Activated CD4-positive, CD25-positive, alpha-beta regulatory T cell treated with anti-CD3 and anti-CD28 coated beads, Interleukin-2, amount 50 U/mL, for 72 hours (primary cell): ENCODE measurements at regions not wholly inside any gene's neighbourhood (a gene's known extent, or its start where the extent isn't known, plus 50 kb on each side); places are given as distances from the start of the nearest gene placed in this dataset.

Experiments
- DNase-seq: peaks from one replicate; pipeline ENCODE4 v3.0.0; 2021

DNA sequence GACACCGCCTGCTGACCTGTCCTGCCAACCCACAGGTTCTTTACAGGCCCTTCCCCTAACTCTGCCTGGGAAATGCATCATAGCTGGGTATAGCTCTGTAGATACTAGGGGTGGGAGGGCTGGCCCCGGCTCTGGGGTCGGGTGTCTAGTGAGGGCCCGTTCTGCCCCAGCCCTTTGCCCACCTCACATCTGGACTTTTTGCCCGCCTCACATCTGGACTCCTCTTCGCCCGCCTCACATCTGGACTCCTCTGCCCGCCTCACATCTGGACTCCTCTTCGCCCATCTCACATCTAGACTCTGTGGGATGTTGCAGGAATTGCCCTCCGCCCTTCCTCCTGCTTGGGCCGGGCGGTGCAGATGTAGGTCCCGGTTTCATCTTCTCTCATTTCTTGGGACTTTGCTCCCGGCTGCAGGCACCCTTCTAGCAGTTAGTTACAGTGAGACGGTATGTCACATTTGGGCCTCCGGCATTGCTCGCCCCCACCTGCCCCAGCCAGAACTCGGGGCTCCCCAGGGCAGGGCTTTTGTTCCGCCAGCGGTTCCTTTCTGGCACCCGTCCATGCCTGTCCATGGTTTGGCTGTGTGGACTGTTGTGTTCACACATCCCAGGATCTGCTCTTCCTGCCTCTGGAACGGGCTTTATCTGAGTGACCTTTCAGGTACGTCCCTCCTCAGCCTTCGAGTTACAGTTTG, 1153.7 kb downstream of the BRD1 start:
- no peak for DNase-seq

DNA sequence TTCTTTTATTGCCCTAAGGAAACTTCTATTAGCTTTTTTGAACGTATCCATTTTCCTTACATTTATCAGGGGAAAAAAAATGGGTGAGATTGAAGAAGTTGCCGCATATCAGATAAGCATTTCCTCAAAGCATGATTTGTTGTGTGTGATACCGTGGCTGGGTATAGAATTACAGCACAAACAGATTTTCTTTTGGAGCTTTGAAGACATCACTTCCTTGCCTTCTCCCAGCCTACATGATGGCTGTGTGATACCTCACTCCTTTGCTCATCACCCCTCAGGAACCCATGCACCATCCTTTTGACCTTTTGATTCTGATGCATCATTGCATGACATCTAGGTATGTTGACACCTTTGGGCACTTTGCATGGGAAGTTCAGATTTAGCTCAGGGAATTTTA, 1155.3 kb downstream of the BRD1 start:
- no peak for DNase-seq

- no peak for DNase-seq
Measured at GRCh38 chr22:48670731-48671130, 1156.9 kb downstream of the BRD1 start.

DNA sequence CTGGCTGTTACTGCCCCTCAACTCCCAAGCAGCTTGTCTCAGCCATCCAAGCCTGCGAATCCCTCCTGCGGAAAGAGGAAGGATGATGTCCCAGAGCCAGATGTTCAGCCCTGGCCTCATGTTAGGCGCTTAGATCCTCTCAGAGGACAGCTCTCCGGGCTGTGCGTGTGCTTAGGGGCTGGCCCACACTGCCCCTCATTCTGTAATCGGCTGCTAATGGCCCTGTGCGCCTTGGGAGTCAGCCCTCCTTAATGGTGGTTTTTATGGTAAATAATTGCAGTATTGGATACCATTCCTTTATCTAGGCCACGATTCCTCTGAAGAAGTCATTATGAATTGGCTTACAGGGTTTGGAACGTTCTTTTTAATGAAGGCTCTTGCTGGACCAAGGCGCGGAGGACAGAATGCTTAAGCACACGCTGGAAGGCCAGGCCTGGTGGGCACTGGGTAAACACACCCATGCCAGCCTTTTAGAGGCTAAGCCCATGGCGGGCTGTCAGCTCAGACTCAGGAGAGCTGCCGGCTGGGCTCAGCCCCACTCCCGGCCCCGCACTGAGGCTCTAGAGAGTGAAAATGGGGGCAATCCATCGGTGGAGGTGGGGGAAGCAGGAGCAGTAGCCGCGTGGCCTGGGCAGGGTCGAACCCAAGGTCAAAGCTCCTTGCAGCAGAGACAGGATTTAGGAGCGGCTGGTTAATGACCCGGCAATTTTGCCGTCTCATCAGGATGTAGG, 1157.5 kb downstream of the BRD1 start:
- DNase-seq: no peak

GRCh38 chr22:48669226-48669625, 1158.4 kb downstream of the BRD1 start:
- no peak for DNase-seq

- no peak for DNase-seq
Measured at GRCh38 chr22:48667289-48667688, 1160.4 kb downstream of the BRD1 start.

DNA sequence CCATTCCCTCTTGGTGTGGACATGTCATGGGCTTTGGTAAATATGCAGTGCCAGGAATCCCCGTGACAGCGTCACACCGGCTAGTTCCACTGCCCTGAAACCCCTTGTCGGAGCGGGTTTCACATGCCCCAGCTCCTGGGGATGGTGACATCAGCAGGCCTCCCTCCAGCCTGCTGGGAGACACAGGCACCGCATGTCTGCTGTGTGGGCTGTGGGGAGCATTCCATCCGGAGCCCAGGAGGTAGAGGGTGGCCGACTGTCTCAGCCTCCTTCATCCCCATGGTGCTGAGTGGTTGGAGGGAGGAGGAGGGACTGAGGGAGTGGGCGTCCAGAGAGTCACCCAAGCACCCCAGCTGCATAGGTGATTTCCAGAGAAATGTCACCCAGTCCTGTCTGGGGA, 1161.1 kb downstream of the BRD1 start:
- DNase-seq: no peak

DNA sequence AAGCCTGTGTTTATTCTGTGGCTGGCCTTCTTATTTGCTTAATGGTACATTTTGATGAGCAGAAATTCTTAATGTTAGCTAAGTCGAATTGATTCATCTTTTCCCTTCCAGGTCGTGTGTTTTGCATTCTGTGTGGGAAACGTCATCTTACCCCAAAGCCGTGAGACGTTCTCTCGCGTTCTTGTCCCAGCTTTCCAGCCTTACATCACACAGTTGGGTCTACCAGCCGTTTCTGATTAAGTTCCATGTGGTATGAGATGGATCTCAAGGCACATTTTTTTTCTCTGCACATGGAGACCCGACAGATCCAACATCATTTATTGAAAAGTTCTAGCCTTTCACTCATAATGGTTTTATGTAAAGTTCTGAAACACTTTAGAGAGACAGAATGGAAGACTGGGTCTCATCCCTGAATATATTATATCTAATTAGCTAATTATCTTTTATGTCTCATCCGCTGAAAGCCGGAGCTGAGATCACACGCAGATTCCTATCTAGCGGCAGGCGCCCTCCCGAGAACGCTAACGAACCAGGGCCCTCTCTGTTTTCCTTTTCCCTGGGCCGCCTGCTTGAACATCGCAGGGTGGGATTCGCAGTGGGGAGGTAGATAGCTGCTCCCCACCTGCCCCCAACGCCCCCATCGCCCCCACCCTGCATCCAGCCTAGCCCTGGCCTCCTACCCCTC, 1162.2 kb downstream of the BRD1 start:
- DNase-seq: no peak

DNA sequence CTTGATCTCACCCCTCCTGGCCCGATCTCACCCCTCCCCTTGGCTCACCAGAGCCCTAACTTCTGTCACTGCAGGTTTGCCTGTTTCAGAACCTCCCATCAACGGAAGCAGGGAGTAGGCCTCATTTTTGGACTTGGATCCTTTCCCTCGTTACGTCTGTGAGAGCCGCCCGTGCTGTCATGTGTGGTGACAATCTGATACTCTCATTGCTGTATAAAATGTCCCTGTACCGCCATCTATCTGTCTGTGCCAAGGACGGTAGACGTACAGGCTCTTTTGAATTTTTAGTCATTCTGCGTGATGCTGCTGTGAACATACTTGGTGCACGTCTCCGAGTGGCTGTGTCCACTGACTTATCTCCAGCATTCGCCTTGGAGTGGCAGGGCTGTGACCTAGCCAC, 1163.1 kb downstream of the BRD1 start:
- DNase-seq: no peak

DNA sequence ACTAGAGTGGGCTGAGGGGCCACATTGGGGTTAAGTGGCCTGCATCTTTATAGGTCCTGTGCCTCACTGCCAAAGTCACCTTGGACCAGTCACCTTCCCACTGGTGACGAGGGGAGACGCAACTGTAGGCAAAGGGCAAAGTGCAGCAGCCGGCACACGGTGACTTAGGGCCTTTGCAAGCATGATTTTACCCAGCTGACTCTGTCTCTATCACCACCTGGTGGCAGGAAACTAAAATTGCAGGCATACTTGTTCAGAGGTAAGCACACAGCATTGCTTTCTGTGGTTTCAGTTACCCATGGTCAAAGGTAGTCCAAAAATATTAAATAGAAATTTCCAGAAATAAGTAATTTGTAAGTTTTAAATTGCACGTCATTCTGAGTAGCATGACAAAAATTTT, 1164.4 kb downstream of the BRD1 start:
- DNase-seq: no peak

DNA sequence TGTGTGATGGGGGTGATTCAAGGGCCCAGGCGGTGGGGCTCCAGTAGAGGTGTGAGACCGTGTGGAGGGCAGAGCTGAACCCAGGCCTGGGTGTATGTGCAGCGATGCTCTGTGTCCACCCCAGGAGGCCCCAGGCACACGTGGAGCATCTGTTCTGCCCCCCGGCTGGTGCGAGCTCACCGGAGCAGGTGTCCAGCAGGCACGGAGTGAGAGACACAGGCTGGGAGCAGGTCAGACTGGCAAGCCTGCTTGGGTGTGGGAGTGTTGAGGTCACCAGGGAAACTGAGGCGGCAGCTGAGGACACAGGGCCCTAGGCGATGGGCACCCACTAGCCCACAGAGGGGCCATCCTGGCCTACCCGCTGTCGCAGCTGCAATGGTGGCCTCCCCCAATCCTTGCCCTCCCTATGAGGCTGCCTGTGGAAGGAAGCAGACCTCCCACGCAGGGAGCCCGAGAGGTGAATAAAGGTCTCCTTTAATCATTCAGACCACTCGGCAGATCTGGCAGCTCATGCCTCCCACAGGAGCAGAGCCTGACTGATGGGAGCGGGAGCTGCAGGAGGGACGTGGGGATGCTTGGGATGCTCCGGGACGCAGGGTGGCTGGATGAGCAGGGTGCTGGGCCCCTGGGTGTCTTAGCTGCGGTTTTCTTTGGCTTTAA, 1165.1 kb downstream of the BRD1 start:
- DNase-seq: no peak

GRCh38 chr22:48661984-48662383, 1165.7 kb downstream of the BRD1 start:
- DNase-seq: no peak

GRCh38 chr22:48660790-48661740, 1166.6 kb downstream of the BRD1 start:
- DNase-seq: no peak

- no peak for DNase-seq
Measured at GRCh38 chr22:48660104-48660789, 1167.4 kb downstream of the BRD1 start.

- no peak for DNase-seq
Measured at GRCh38 chr22:48659404-48659996, 1168.2 kb downstream of the BRD1 start.

DNA sequence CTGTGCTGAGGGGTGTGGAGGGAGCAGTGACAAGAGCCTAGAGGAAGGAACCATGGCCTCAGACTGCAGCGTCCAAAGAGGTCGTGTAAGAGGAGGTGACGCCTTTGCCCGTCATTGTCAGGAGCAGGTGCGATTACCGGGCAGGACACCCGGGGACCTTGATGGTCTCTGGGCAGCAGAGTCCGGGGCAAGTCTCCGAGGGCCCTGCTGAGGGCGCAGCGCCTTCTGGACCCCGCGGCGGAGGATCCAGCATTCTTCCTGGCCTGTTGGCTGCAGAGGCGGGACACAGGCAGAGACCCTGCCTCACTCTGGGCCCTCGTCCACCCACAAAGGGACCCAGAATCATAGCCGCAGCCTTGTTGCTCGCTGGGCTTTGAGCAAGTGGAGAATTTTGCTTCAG, 1168.8 kb downstream of the BRD1 start:
- no peak for DNase-seq

GRCh38 chr22:48658246-48658645, 1169.4 kb downstream of the BRD1 start:
- DNase-seq: no peak

GRCh38 chr22:48654492-48654891, 1173.2 kb downstream of the BRD1 start:
- DNase-seq: no peak

GRCh38 chr22:48653929-48654328, 1173.7 kb downstream of the BRD1 start:
- no peak for DNase-seq

DNA sequence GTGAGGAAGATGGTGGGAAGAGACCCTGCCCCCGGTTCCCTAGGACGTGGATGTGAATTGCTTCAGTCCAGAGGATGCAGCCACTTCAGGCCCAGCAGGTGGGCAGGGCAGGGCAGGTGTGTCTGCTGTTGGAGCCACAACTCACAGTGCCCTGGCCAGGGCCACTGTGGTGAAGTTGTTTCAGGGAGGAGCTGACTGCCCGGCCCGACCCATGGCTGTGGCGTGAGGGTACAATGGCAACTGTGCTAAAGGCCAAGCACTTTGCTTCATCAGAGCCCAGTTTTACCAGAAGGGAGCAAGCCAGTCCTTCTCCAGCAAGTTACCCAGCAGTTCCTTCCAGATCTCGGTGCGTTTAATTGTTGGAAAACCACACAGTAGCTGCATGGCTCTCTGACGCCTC, 1174.4 kb downstream of the BRD1 start:
- no peak for DNase-seq

- no peak for DNase-seq
Measured at GRCh38 chr22:48652796-48653195, 1174.9 kb downstream of the BRD1 start.
